ENCODE measurements at regions not wholly inside any gene's neighbourhood (a gene's known extent, or its start where the extent isn't known, plus 50 kb on each side); places are given as distances from the start of the nearest gene placed in this dataset.
"Not testable (repeated sequence)": the region's sequence is repeated elsewhere in the genome, so short reads cannot be mapped to it uniquely, and the experiment has no call there.

DNA sequence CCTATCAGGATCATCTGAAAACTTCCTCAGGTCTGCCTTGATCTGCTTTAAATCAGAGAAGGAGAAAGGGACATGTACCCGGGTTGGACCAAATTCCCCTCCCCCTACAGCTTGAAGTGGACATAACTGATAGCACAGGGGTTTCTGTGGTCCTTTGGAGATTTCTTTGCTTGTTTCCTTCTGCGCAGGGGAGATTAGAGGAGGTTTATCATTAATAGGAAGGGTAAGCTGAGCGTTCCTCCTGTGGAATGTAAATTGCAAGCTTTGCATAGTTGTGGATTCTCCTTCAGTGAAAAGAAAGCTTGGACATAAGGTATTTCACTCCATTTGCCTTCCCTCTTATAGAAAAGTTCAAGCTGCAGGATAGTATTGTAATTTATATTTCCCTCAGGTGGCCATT, 936.0 kb downstream of the DIPK2A start:
- TF ChIP-seq EZH2 (IDR thresholded peaks at IDR 0.05; ENCODE audit: low read length), result not testable (repeated sequence)
- TF ChIP-seq, protein P1, sequence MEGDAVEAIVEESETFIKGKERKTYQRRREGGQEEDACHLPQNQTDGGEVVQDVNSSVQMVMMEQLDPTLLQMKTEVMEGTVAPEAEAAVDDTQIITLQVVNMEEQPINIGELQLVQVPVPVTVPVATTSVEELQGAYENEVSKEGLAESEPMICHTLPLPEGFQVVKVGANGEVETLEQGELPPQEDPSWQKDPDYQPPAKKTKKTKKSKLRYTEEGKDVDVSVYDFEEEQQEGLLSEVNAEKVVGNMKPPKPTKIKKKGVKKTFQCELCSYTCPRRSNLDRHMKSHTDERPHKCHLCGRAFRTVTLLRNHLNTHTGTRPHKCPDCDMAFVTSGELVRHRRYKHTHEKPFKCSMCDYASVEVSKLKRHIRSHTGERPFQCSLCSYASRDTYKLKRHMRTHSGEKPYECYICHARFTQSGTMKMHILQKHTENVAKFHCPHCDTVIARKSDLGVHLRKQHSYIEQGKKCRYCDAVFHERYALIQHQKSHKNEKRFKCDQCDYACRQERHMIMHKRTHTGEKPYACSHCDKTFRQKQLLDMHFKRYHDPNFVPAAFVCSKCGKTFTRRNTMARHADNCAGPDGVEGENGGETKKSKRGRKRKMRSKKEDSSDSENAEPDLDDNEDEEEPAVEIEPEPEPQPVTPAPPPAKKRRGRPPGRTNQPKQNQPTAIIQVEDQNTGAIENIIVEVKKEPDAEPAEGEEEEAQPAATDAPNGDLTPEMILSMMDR (optimal IDR thresholded peaks at IDR 0.05 in 1 of 3, IDR thresholded peaks at IDR 0.05 in 1 of 3, conservative IDR thresholded peaks at IDR 0.05 in 1 of 3; ENCODE audit: extremely low read depth in 1 of 3, insufficient read depth in 2 of 3, low read length in 3 of 3), result not testable (repeated sequence)
